Esophagus muscularis mucosa (tissue), 3 donors: ENCODE measurements at regions not wholly inside any gene's neighbourhood (a gene's known extent, or its start where the extent isn't known, plus 50 kb on each side); places are given as distances from the start of the nearest gene placed in this dataset.

ENCODE experiments used
- POLR2A ChIP-seq: fragments of 450-650 bp; IDR thresholded peaks from one replicate; pipeline ENCODE4 v1.6.1; 2017; ENCODE audit warnings: antibody characterized with exemption, moderate library complexity, mild to moderate bottlenecking, low read depth
- POLR2AphosphoS5 ChIP-seq, 2 donors: sonication (generic); formaldehyde crosslinking; IDR thresholded peaks; one replicate each; pipeline ENCODE4 v1.6.1; 2017; ENCODE audit warnings: antibody characterized with exemption in 2 of 2
- TF ChIP-seq, protein P1 (sequence below), 3 experiments: fragments of 200-600 bp in 2 of 3; fragments of 450-650 bp in 1 of 3; sonication (generic) in 2 of 3; IDR thresholded peaks; one replicate each; pipeline ENCODE4 v1.5.1; 2017 to 2019; ENCODE audit warnings: antibody characterized with exemption in 3 of 3, mild to moderate bottlenecking in 2 of 3, moderate library complexity in 1 of 3

- TF ChIP-seq, protein P1, sequence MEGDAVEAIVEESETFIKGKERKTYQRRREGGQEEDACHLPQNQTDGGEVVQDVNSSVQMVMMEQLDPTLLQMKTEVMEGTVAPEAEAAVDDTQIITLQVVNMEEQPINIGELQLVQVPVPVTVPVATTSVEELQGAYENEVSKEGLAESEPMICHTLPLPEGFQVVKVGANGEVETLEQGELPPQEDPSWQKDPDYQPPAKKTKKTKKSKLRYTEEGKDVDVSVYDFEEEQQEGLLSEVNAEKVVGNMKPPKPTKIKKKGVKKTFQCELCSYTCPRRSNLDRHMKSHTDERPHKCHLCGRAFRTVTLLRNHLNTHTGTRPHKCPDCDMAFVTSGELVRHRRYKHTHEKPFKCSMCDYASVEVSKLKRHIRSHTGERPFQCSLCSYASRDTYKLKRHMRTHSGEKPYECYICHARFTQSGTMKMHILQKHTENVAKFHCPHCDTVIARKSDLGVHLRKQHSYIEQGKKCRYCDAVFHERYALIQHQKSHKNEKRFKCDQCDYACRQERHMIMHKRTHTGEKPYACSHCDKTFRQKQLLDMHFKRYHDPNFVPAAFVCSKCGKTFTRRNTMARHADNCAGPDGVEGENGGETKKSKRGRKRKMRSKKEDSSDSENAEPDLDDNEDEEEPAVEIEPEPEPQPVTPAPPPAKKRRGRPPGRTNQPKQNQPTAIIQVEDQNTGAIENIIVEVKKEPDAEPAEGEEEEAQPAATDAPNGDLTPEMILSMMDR (IDR thresholded peaks at IDR 0.05) = no peak
- TF ChIP-seq POLR2AphosphoS5 (IDR thresholded peaks at IDR 0.05) (no peak), POLR2A (no peak)
Measured at GRCh38 chr3:176850498-176850897, 346.8 kb downstream of the TBL1XR1 start.
